Natural killer cell (primary cell): ENCODE measurements at regions not wholly inside any gene's neighbourhood (a gene's known extent, or its start where the extent isn't known, plus 50 kb on each side); places are given as distances from the start of the nearest gene placed in this dataset.

ENCODE experiments used
- ATAC-seq, 3 donors: fragments of 150-1000 bp in 2 of 3; fragments of 200-7000 bp in 1 of 3; cut with Tn5 transposase; 1 replicate in 1 of 3; 2 replicates in 2 of 3; pipeline ENCODE4 v1.10.0; 2021; ENCODE audit warnings: mild to moderate bottlenecking in 2 of 3, moderate library complexity in 2 of 3
- DNase-seq, 2 donors: peaks; one replicate each; pipeline versions ENCODE4 v3.0.0 to v3.0.0-alpha.2; 2013 to 2021; ENCODE audit warnings: mixed read lengths in 1 of 2
- H3K27ac ChIP-seq: one replicate; pipeline ENCODE4 v1.5.1; 2013; ENCODE audit warnings: mild to moderate bottlenecking, low read length
- H3K27me3 ChIP-seq: one replicate; pipeline ENCODE4 v1.6.1; 2013; ENCODE audit warnings: low read length; ENCODE audit not compliant: control insufficient read depth, insufficient read depth
- H3K36me3 ChIP-seq: one replicate; pipeline ENCODE4 v1.6.1; 2013; ENCODE audit warnings: low read length; ENCODE audit not compliant: control insufficient read depth, insufficient read depth
- H3K4me1 ChIP-seq: one replicate; pipeline ENCODE4 v1.6.1; 2013; ENCODE audit warnings: low read length; ENCODE audit not compliant: control insufficient read depth, insufficient read depth
- H3K4me3 ChIP-seq: one replicate; pipeline ENCODE4 v1.5.1; 2013; ENCODE audit warnings: low read length
- H3K9me3 ChIP-seq: one replicate; pipeline ENCODE4 v1.6.1; 2013; ENCODE audit warnings: low read length; ENCODE audit not compliant: control insufficient read depth, insufficient read depth
- H3K27ac Mint-ChIP-seq, 2 donors: one replicate each; pipeline ENCODE4 v1.8.0; 2022; ENCODE audit warnings: mild to moderate bottlenecking in 2 of 2, mixed read lengths in 2 of 2, moderate library complexity in 1 of 2
- H3K27me3 Mint-ChIP-seq, 2 donors: one replicate each; pipeline ENCODE4 v1.8.0; 2022; ENCODE audit warnings: low read depth in 2 of 2, mixed read lengths in 2 of 2
- H3K36me3 Mint-ChIP-seq: one replicate; pipeline ENCODE4 v1.8.0; 2022; ENCODE audit warnings: mixed read lengths
- H3K4me1 Mint-ChIP-seq, 2 donors: one replicate each; pipeline ENCODE4 v1.8.0; 2022; ENCODE audit warnings: mixed read lengths in 2 of 2
- H3K4me3 Mint-ChIP-seq: one replicate; pipeline ENCODE4 v1.8.0; 2022; ENCODE audit warnings: mild to moderate bottlenecking, moderate library complexity, mixed read lengths
- H3K9me3 Mint-ChIP-seq, 2 donors: one replicate each; pipeline ENCODE4 v1.8.0; 2022; ENCODE audit warnings: mixed read lengths in 2 of 2
- CTCF ChIP-seq: fragments of 200-600 bp; IDR thresholded peaks from one replicate; pipeline ENCODE4 v1.8.0; 2022; ENCODE audit warnings: antibody characterized with exemption
- WGBS: methylation state at CpG from one replicate; pipeline ENCODE4 v1.1.7; 2013; ENCODE audit warnings: missing lambda C conversion rate; ENCODE audit not compliant: insufficient coverage; 5-methylcytosine and 5-hydroxymethylcytosine counted together
- intact Hi-C: fragments of 100-400 bp; cut with micrococcal nuclease; formaldehyde crosslinking; loops from one replicate; pipeline ENCODE4 v1.14.2; 2022

- no peak for ATAC-seq
- no peaks in the 10 kb centered on the region for H3K9me3 ChIP-seq
- no peak overlapping the region for H3K27ac Mint-ChIP-seq
- no peaks in the 10 kb centered on the region for H3K4me1 Mint-ChIP-seq
- no peaks in the 10 kb centered on the region for H3K36me3 ChIP-seq
- no peaks in the 10 kb centered on the region for H3K27me3 Mint-ChIP-seq
- 96% methylated on average over 3 of the region's 4 CpGs for WGBS
- H3K36me3 Mint-ChIP-seq = no peaks in the 10 kb centered on the region
- H3K4me3 Mint-ChIP-seq = no peak overlapping the region
- H3K4me3 ChIP-seq = no peak overlapping the region
- intact Hi-C loops = no loop called here
- no peaks in the 10 kb centered on the region for H3K4me1 ChIP-seq
- no peak for TF ChIP-seq CTCF
- no peak overlapping the region for H3K27ac ChIP-seq
- no peak for DNase-seq
- peaks cover 0 to 3% of the 10 kb centered on the region in 2 donors for H3K9me3 Mint-ChIP-seq
- no peaks in the 10 kb centered on the region for H3K27me3 ChIP-seq
Observed at GRCh38 chr4:125781651-125782050, 466.9 kb downstream of the FAT4 start.

GRCh38 chr4:125784741-125785140 is 470.0 kb downstream of the FAT4 start:
- Histone ChIP-seq H3K4me1 (no peaks in the 10 kb centered on the region), H3K27ac (no peak overlapping the region), H3K27me3 (no peaks in the 10 kb centered on the region), H3K9me3 (no peaks in the 10 kb centered on the region), H3K4me3 (no peak overlapping the region), H3K36me3 (no peaks in the 10 kb centered on the region)
- no peaks in the 10 kb centered on the region for H3K36me3 Mint-ChIP-seq
- no peaks in the 10 kb centered on the region for H3K27me3 Mint-ChIP-seq
- H3K9me3 Mint-ChIP-seq = peaks cover 0 to 3% of the 10 kb centered on the region in 2 donors
- no peaks in the 10 kb centered on the region for H3K4me1 Mint-ChIP-seq
- intact Hi-C loops = no loop called here
- no peak overlapping the region for H3K4me3 Mint-ChIP-seq
- ATAC-seq (no peak), DNase-seq (no peak)
- H3K27ac Mint-ChIP-seq = no peak overlapping the region
- no peak for TF ChIP-seq CTCF

- no peaks in the 10 kb centered on the region for H3K36me3 ChIP-seq
- DNase-seq (no peak), ATAC-seq (no peak)
- intact Hi-C loops = no loop called here
- H3K27ac Mint-ChIP-seq = no peak overlapping the region
- H3K27me3 ChIP-seq = no peaks in the 10 kb centered on the region
- no peaks in the 10 kb centered on the region for H3K9me3 Mint-ChIP-seq
- TF ChIP-seq CTCF = no peak
- no peak overlapping the region for H3K4me3 Mint-ChIP-seq
- H3K27me3 Mint-ChIP-seq = no peaks in the 10 kb centered on the region
- H3K4me3 ChIP-seq = no peak overlapping the region
- no peaks in the 10 kb centered on the region for H3K9me3 ChIP-seq
- H3K36me3 Mint-ChIP-seq = no peaks in the 10 kb centered on the region
- no peaks in the 10 kb centered on the region for H3K4me1 Mint-ChIP-seq
- no peaks in the 10 kb centered on the region for H3K4me1 ChIP-seq
- H3K27ac ChIP-seq = no peak overlapping the region
Observed at GRCh38 chr4:125787707-125788106, 473.0 kb downstream of the FAT4 start.

- TF ChIP-seq CTCF = no peak
- intact Hi-C loops = no loop called here
- no peaks in the 10 kb centered on the region for H3K27me3 Mint-ChIP-seq
- no peaks in the 10 kb centered on the region for H3K4me1 ChIP-seq
- H3K4me3 Mint-ChIP-seq = no peak overlapping the region
- peaks cover 0 to 3% of the 10 kb centered on the region in 2 donors for H3K9me3 Mint-ChIP-seq
- no peak overlapping the region for H3K4me3 ChIP-seq
- no peaks in the 10 kb centered on the region for H3K36me3 Mint-ChIP-seq
- no peaks in the 10 kb centered on the region for H3K4me1 Mint-ChIP-seq
- ATAC-seq = no peak
- no peaks in the 10 kb centered on the region for H3K9me3 ChIP-seq
- no peak overlapping the region for H3K27ac Mint-ChIP-seq
- no peak overlapping the region for H3K27ac ChIP-seq
- H3K27me3 ChIP-seq = no peaks in the 10 kb centered on the region
- no peaks in the 10 kb centered on the region for H3K36me3 ChIP-seq
- no peak for DNase-seq
Observed at GRCh38 chr4:125789023-125789422, 474.3 kb downstream of the FAT4 start.
